ENCODE measurements at regions not wholly inside any gene's neighbourhood (a gene's known extent, or its start where the extent isn't known, plus 50 kb on each side); places are given as distances from the start of the nearest gene placed in this dataset.

DNA sequence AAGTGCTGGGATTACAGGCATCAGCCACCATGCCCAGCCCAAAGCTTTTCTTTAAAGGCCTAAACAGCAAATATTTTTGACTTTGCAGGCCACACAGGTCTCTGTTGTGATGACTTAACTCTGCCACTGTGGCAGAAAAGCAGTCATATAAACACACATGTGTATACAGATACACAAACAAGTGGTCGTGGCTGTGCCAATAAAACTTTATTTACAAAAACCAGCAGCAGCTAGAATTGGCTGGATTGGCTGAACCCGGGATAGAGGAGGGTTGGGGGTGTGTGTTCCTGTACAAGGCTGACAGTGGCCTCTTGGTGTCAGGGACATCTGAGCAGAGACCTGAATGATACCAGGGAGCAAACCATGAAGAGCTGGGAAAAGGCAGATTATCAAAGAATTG, 95.6 kb downstream of the NCOR2 start:
- TF ChIP-seq, protein P1, sequence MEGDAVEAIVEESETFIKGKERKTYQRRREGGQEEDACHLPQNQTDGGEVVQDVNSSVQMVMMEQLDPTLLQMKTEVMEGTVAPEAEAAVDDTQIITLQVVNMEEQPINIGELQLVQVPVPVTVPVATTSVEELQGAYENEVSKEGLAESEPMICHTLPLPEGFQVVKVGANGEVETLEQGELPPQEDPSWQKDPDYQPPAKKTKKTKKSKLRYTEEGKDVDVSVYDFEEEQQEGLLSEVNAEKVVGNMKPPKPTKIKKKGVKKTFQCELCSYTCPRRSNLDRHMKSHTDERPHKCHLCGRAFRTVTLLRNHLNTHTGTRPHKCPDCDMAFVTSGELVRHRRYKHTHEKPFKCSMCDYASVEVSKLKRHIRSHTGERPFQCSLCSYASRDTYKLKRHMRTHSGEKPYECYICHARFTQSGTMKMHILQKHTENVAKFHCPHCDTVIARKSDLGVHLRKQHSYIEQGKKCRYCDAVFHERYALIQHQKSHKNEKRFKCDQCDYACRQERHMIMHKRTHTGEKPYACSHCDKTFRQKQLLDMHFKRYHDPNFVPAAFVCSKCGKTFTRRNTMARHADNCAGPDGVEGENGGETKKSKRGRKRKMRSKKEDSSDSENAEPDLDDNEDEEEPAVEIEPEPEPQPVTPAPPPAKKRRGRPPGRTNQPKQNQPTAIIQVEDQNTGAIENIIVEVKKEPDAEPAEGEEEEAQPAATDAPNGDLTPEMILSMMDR (conservative IDR thresholded peaks at IDR 0.05; ENCODE audit: low read depth, low read length) = no peak
- TF ChIP-seq EZH2 (IDR thresholded peaks at IDR 0.05; ENCODE audit: low read length, unreplicated experiment) (no peak), EZH2phosphoT487 (IDR thresholded peaks at IDR 0.05; ENCODE audit: borderline replicate concordance, low read length) (no peak)

Data from PC-3 (cell line).